GM12865 (cell line): ENCODE measurements at regions not wholly inside any gene's neighbourhood (a gene's known extent, or its start where the extent isn't known, plus 50 kb on each side); places are given as distances from the start of the nearest gene placed in this dataset.

Source experiments
- DNase-seq: peaks from one replicate; pipeline ENCODE4 v3.0.0; 2010; ENCODE audit warnings: low read depth
- H3K4me3 ChIP-seq: 2 replicates; pipeline ENCODE4 v1.5.1; 2011; ENCODE audit warnings: mild to moderate bottlenecking, low read depth, low read length, control low read depth
- CTCF ChIP-seq: IDR thresholded peaks from 2 replicates; pipeline ENCODE4 v1.5.1; 2011; ENCODE audit warnings: low read length, control low read depth, low read depth, inconsistent platforms; ENCODE audit not compliant: insufficient read depth; ENCODE audit errors: missing control alignments

GRCh38 chr2:180416627-180417026 is 409.5 kb upstream of the CWC22 start:
- DNase-seq = no peak
- TF ChIP-seq CTCF = no peak
- H3K4me3 ChIP-seq = no peak overlapping the region

- TF ChIP-seq CTCF = no peak
These were observed 406.2 kb upstream of the CWC22 start for GRCh38 chr2:180413336-180413735.

GRCh38 chr2:180412219-180412618 is 405.1 kb upstream of the CWC22 start:
- no peak overlapping the region for H3K4me3 ChIP-seq
- no peak for TF ChIP-seq CTCF
- DNase-seq = no peak

More at GRCh38 chr2:180413336-180413735, 406.2 kb upstream of the CWC22 start:
- no peak overlapping the region for H3K4me3 ChIP-seq
- no peak for DNase-seq

- H3K4me3 ChIP-seq = no peak overlapping the region
- TF ChIP-seq CTCF = no peak
- DNase-seq = no peak
These were observed 404.6 kb upstream of the CWC22 start for GRCh38 chr2:180411661-180412060.

GRCh38 chr2:180406687-180407086 is 399.6 kb upstream of the CWC22 start:
- TF ChIP-seq CTCF = no peak
- DNase-seq = no peak
- H3K4me3 ChIP-seq = no peak overlapping the region

GRCh38 chr2:180405520-180405919 is 398.4 kb upstream of the CWC22 start:
- no peak for DNase-seq
- H3K4me3 ChIP-seq = no peak overlapping the region
- no peak for TF ChIP-seq CTCF

GRCh38 chr2:180394305-180394704 is 387.2 kb upstream of the CWC22 start:
- no peak overlapping the region for H3K4me3 ChIP-seq
- DNase-seq = no peak
- no peak for TF ChIP-seq CTCF
